ENCODE measurements at regions not wholly inside any gene's neighbourhood (a gene's known extent, or its start where the extent isn't known, plus 50 kb on each side); places are given as distances from the start of the nearest gene placed in this dataset.

DNA sequence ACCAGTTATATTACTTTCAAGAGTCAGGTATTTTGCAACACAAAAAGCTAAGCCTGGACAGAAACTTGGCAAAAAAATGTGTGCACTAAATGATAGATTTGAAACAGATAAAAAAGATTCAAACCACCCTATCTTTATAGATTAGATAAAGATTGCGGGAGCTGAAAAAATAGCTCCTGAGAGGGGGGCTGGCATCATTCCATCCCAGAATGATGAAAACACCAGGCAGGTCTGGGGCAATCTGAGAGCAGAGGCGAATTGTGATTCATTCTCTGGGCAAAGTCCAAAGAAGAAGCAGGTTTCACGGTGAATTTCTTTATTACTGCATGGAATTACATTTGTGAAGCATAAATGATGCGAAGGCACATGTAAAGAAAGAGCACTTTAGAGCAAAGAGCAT, 168.5 kb upstream of the DMD start:
- WGBS (ENCODE audit: insufficient coverage, low coverage, missing lambda C conversion rate), result 0% methylated on average over 4 of the region's 4 CpGs
- intact Hi-C loops (cut with micrococcal nuclease), result no loop called here
- no peak overlapping the region for H3K4me3 ChIP-seq
- no peak for ATAC-seq
- BruUV-seq (replicated peaks), result no TSS peak
- H3K9ac ChIP-seq (ENCODE audit: insufficient read depth in 1 of 2, low read depth in 2 of 2, low read length in 2 of 2), result no peak overlapping the region
- in situ Hi-C loops (cut with MboI), result no loop called here
- no peaks in the 10 kb centered on the region for H3K79me2 ChIP-seq (ENCODE audit: control insufficient read depth, insufficient read depth, low read length)
- POLR2A ChIA-PET, result no interaction called here
- no peaks in the 10 kb centered on the region for H3K36me3 ChIP-seq (ENCODE audit: control insufficient read depth, insufficient read depth, low read length)
- no peak for DNase-seq (ENCODE audit: extremely low read depth in 1 of 4, low spot score in 3 of 4)
- TF ChIP-seq PURB (CRISPR knock-in tag; IDR thresholded peaks at IDR 0.05; ENCODE audit: low read depth) (no peak), ZNF408 (CRISPR knock-in tag; IDR thresholded peaks at IDR 0.05; ENCODE audit: low read depth) (no peak), ZNF384 (IDR thresholded peaks at IDR 0.05; ENCODE audit: low read depth, low read length) (no peak), MTF1 (CRISPR knock-in tag; IDR thresholded peaks at IDR 0.05; ENCODE audit: borderline replicate concordance) (no peak), MAFF (IDR thresholded peaks at IDR 0.05; ENCODE audit: low read length) (no peak), JUN (IDR thresholded peaks at IDR 0.05; ENCODE audit: borderline replicate concordance, low read depth, low read length) (no peak), JUN (CRISPR knock-in tag; IDR thresholded peaks at IDR 0.05; ENCODE audit: borderline replicate concordance) (no peak), CEBPG (CRISPR knock-in tag; IDR thresholded peaks at IDR 0.05) (no peak), CEBPG (tag; conservative IDR thresholded peaks at IDR 0.05 in 1 of 2, IDR thresholded peaks at IDR 0.05 in 1 of 2) (no peak), RBM14 (IDR thresholded peaks at IDR 0.05; ENCODE audit: borderline replicate concordance, insufficient read depth, low read depth, low read length) (no peak), PTTG1 (tag; IDR thresholded peaks at IDR 0.05; ENCODE audit: low read depth) (no peak), ELF2 (CRISPR knock-in tag; IDR thresholded peaks at IDR 0.05) (no peak), MAFK (IDR thresholded peaks at IDR 0.05; ENCODE audit: low read length) (no peak), SPI1 (IDR thresholded peaks at IDR 0.05; ENCODE audit: borderline replicate concordance, low read depth, low read length) (no peak), PHTF2 (CRISPR knock-in tag; IDR thresholded peaks at IDR 0.05) (no peak), HNRNPH1 (optimal IDR thresholded peaks at IDR 0.05; ENCODE audit: low read depth, low read length) (no peak)
- TF ChIP-seq, protein P1, sequence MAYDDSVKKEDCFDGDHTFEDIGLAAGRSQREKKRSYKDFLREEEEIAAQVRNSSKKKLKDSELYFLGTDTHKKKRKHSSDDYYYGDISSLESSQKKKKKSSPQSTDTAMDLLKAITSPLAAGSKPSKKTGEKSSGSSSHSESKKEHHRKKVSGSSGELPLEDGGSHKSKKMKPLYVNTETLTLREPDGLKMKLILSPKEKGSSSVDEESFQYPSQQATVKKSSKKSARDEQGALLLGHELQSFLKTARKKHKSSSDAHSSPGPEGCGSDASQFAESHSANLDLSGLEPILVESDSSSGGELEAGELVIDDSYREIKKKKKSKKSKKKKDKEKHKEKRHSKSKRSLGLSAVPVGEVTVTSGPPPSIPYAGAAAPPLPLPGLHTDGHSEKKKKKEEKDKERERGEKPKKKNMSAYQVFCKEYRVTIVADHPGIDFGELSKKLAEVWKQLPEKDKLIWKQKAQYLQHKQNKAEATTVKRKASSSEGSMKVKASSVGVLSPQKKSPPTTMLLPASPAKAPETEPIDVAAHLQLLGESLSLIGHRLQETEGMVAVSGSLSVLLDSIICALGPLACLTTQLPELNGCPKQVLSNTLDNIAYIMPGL (CRISPR knock-in tag; IDR thresholded peaks at IDR 0.05), result no peak
- TF ChIP-seq, protein P2, sequence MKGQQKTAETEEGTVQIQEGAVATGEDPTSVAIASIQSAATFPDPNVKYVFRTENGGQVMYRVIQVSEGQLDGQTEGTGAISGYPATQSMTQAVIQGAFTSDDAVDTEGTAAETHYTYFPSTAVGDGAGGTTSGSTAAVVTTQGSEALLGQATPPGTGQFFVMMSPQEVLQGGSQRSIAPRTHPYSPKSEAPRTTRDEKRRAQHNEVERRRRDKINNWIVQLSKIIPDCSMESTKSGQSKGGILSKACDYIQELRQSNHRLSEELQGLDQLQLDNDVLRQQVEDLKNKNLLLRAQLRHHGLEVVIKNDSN (CRISPR knock-in tag; IDR thresholded peaks at IDR 0.05), result no peak
- H3K27ac ChIP-seq (ENCODE audit: extremely low read depth, low read depth, low read length), result no peak overlapping the region
- CTCF ChIA-PET (ENCODE audit: low intra/inter-chr PET ratio), result no interaction called here
- no peak overlapping the region for H2AFZ ChIP-seq (ENCODE audit: low read depth, low read length)
- H3K4me1 ChIP-seq (replicated peaks in 1 of 2; ENCODE audit: control insufficient read depth in 2 of 2, insufficient read depth in 2 of 2, low read length in 2 of 2), result no peaks in the 10 kb centered on the region
- no peaks in the 10 kb centered on the region for H3K27me3 ChIP-seq (ENCODE audit: control insufficient read depth in 2 of 2, insufficient read depth in 2 of 2, low read length in 2 of 2)
- no peaks in the 10 kb centered on the region for H3K9me1 ChIP-seq (ENCODE audit: control insufficient read depth, insufficient read depth, low read length)
- H3K9me3 ChIP-seq (replicated peaks; ENCODE audit: control insufficient read depth, insufficient read depth, low read depth, low read length), result no peaks in the 10 kb centered on the region
- FAIRE-seq, result no peak
- H3K4me2 ChIP-seq (ENCODE audit: insufficient read depth, low read length), result no peak overlapping the region
- H4K20me1 ChIP-seq (replicated peaks; ENCODE audit: control insufficient read depth, insufficient read depth, low read length), result no peaks in the 10 kb centered on the region

All from K562 (cell line).